GM10248 (cell line): ENCODE measurements at regions not wholly inside any gene's neighbourhood (a gene's known extent, or its start where the extent isn't known, plus 50 kb on each side); places are given as distances from the start of the nearest gene placed in this dataset.

Experiments used
- CTCF ChIA-PET: fragments of 300-600 bp; sonication (Branson Sonifier 250); formaldehyde crosslinking; extraction: SDS; loops from one replicate; lab custom pipeline; 2021; ENCODE audit warnings: antibody characterized with exemption; lab: Yijun Ruan, JAX
- POLR2A ChIA-PET: fragments of 350-650 bp; sonication (Branson Sonifier 250); formaldehyde crosslinking; extraction: SDS; loops from one replicate; lab custom pipeline; 2020; ENCODE audit warnings: antibody characterized with exemption; lab: Yijun Ruan, JAX
- DNase-seq: peaks from one replicate; pipeline ENCODE4 v3.0.0; 2012; ENCODE audit errors: extremely low spot score
- TF ChIP-seq, protein P1 (sequence below): IDR thresholded peaks from 2 replicates; pipeline ENCODE4 v1.5.1; 2012; ENCODE audit warnings: mild to moderate bottlenecking, low read depth; ENCODE audit errors: extremely low read depth, missing control alignments, control extremely low read depth

DNA sequence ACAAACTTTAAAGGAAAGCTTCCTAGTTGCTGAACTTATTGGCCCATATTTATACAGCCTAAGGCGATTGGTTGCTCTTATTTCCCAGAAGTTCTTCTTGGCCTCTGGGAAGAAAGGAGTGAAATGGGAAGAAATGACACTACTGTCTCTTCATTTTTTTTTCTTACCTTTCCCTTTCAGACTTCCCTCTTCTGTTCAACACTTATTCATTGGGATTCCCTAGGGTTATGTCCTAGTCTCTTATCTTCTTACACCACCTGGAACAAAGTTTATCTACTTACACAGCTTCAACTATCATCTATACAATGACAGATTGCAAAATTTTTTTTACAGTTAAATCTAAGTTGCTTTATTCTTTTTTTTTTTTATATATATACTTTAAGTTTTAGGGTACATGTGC lies 68.0 kb downstream of the SNX12 start:
- ChIA-PET POLR2A (no interaction called here), CTCF (interaction anchor here (1.3 kb wide), 1 partner anchor 31 kb away, joined by 3 read pairs; no protein-coding TSS in a partner anchor)
- DNase-seq: no peak
- TF ChIP-seq, protein P1, sequence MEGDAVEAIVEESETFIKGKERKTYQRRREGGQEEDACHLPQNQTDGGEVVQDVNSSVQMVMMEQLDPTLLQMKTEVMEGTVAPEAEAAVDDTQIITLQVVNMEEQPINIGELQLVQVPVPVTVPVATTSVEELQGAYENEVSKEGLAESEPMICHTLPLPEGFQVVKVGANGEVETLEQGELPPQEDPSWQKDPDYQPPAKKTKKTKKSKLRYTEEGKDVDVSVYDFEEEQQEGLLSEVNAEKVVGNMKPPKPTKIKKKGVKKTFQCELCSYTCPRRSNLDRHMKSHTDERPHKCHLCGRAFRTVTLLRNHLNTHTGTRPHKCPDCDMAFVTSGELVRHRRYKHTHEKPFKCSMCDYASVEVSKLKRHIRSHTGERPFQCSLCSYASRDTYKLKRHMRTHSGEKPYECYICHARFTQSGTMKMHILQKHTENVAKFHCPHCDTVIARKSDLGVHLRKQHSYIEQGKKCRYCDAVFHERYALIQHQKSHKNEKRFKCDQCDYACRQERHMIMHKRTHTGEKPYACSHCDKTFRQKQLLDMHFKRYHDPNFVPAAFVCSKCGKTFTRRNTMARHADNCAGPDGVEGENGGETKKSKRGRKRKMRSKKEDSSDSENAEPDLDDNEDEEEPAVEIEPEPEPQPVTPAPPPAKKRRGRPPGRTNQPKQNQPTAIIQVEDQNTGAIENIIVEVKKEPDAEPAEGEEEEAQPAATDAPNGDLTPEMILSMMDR: no peak

DNA sequence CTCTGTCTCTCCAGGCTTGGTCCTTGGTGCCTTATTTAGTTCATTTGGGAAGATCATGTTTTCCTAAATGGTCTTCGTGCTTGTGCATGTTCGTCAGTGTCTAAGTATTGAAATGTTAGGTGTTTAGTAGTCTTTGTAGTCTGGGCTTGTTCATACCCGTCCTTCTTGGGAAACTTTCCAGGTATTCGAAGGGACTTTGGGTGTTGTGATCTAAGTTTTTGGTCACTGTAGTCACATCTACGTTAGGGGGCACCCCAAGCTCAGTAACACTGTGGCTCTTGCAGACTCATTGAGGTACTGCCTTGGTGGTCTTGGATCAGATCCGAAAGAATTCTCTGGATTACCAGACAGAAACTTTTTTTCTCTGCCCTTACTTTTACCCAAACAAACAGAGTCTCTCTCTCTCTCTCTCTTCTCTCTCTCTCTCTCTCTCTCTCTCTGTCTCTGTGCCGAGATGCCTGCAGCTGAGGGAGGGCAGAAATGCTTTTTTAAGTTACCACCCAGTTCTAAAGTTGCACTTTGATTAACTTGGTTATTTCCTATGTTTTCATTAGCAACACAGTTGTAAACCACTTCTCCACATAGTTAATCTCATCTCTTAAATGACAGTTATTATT lies 67.6 kb upstream of the SLC7A3 start:
- no peak for DNase-seq
- CTCF ChIA-PET: interaction anchor here (1.2 to 1.3 kb wide), 2 partner anchors 130 to 184 kb away, joined by 3 to 5 read pairs; no protein-coding TSS in a partner anchor
- TF ChIP-seq, protein P1: peak; percentile 27
- POLR2A ChIA-PET: interaction anchor here (0.6 kb wide), 1 partner anchor 368 kb away, joined by 5 read pairs; the partner anchor contains the start of gene TAF1

DNA sequence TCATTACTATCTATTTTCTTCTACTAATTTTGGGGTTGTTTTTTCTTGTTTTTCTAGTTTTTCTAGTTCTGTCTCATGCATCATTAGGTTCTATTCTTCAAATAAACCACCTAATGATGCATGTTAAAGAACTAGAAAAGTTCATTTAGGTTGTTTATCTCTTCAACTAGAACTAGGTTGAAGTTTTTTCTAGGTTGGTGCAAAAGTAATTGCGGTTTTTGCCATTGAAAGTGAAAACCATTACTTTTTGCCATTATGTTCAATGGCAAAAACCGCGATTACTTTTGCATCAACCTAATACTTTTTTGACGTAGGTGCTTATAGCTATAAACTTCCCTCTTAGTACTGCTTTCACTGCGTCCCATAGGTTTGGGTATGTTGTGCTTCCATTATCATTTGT lies 64.4 kb upstream of the SLC7A3 start:
- ChIA-PET CTCF (no interaction called here), POLR2A (no interaction called here)
- DNase-seq: no peak
- TF ChIP-seq, protein P1: no peak

DNA sequence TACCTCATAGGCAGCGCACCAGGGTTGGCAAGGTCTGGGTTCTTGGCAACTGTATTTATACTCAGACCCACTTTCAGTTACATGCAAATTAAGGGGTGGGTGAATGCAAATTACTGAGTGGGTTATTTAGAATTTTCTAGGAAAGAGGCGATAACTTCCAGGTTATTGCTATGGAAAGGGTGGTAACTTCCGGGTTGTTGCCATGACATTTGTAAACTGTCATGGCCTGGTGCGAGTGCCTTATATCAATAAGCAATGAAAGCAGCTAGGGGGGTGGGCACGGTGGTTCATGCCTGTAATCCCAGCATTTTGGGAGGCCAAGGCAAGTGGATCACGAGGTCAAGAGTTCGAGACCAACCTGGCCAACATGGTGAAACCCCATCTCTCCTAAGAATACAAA lies 57.5 kb upstream of the SLC7A3 start:
- DNase-seq: no peak
- POLR2A ChIA-PET: no interaction called here
- CTCF ChIA-PET: no interaction called here
- TF ChIP-seq, protein P1: no peak
